ENCODE measurements at regions not wholly inside any gene's neighbourhood (a gene's known extent, or its start where the extent isn't known, plus 50 kb on each side); places are given as distances from the start of the nearest gene placed in this dataset.

DNA sequence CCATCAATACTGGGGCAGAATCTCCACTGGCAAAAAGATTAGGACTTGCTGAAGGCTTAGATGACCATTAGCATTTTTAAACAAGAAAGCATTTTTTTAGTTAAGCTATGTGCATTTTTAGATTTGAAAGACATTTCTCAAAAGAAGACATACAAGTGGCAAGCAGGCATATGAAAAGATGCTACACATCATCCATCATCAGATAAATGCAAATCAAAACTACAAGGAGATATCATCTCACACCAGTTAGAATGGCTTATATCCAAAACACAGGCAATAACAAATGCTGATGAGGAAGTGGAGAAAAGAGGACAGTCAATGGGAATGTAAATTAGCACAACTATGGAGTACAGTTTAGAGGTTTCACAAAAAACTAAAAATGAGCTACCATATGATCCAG, 195.6 kb upstream of the TNC start:
- TF ChIP-seq, protein P1, sequence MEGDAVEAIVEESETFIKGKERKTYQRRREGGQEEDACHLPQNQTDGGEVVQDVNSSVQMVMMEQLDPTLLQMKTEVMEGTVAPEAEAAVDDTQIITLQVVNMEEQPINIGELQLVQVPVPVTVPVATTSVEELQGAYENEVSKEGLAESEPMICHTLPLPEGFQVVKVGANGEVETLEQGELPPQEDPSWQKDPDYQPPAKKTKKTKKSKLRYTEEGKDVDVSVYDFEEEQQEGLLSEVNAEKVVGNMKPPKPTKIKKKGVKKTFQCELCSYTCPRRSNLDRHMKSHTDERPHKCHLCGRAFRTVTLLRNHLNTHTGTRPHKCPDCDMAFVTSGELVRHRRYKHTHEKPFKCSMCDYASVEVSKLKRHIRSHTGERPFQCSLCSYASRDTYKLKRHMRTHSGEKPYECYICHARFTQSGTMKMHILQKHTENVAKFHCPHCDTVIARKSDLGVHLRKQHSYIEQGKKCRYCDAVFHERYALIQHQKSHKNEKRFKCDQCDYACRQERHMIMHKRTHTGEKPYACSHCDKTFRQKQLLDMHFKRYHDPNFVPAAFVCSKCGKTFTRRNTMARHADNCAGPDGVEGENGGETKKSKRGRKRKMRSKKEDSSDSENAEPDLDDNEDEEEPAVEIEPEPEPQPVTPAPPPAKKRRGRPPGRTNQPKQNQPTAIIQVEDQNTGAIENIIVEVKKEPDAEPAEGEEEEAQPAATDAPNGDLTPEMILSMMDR (IDR thresholded peaks at IDR 0.05): no peak
- no peak for TF ChIP-seq POLR2A (IDR thresholded peaks at IDR 0.05)
